ENCODE measurements at regions not wholly inside any gene's neighbourhood (a gene's known extent, or its start where the extent isn't known, plus 50 kb on each side); places are given as distances from the start of the nearest gene placed in this dataset.

- ATAC-seq (ENCODE audit: low FRiP score in 2 of 2) (no peak), DNase-seq (no peak)
- no peak overlapping the region for H3K27ac ChIP-seq
- WGBS, 2 donors = 91 to 96% methylated on average over 3 of the region's 3 CpGs
- H3K4me3 ChIP-seq = no peak overlapping the region
- TF ChIP-seq POLR2A (IDR thresholded peaks at IDR 0.05) (no peak), EP300 (IDR thresholded peaks at IDR 0.05) (no peak), CTCF (IDR thresholded peaks at IDR 0.05) (no peak), POLR2AphosphoS5 (IDR thresholded peaks at IDR 0.05) (no peak)
- peaks cover 0 to 10% (median 0%) of the 10 kb centered on the region in 4 donors for H3K9me3 ChIP-seq
- H3K4me1 ChIP-seq = no peaks in the 10 kb centered on the region
- no peaks in the 10 kb centered on the region for H3K36me3 ChIP-seq
- H3K27me3 ChIP-seq = no peaks in the 10 kb centered on the region
Observed at GRCh38 chr3:6039971-6040370, 820.9 kb upstream of the GRM7 start.

GRCh38 chr3:6041894-6042293 lies 819.0 kb upstream of the GRM7 start:
- H3K4me3 ChIP-seq = no peak overlapping the region
- 54 to 71% methylated on average over 1 of the region's 1 CpG for WGBS, 2 donors
- no peak overlapping the region for H3K27ac ChIP-seq
- no peaks in the 10 kb centered on the region for H3K27me3 ChIP-seq
- no peaks in the 10 kb centered on the region for H3K4me1 ChIP-seq
- TF ChIP-seq EP300 (IDR thresholded peaks at IDR 0.05) = no peak
- no peak for TF ChIP-seq POLR2AphosphoS5 (IDR thresholded peaks at IDR 0.05)
- TF ChIP-seq POLR2A (IDR thresholded peaks at IDR 0.05) = no peak
- no peak for TF ChIP-seq CTCF (IDR thresholded peaks at IDR 0.05)
- DNase-seq (no peak), ATAC-seq (ENCODE audit: low FRiP score in 2 of 2) (no peak)
- H3K36me3 ChIP-seq = no peaks in the 10 kb centered on the region
- peaks cover 0 to 10% (median 4%) of the 10 kb centered on the region in 4 donors for H3K9me3 ChIP-seq

DNA sequence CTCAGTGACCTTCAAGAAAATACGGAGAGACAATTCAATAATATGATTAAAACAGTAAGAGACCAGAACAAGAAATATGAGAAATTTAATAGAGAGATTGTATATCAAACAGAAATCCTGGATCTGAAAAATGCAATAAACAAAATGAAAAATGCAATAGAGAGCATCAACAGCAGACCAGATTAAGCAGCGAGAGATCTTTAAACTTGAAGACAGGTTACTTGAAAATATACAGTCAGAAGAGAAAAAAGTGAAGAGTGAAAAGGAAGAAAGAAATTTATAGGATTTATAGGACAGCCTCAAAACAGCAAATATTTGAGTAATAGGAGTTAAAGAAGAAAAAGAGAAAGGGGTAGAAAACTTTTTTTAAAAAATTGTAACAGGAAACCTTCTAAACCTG lies 813.9 kb upstream of the GRM7 start:
- Histone ChIP-seq H3K4me1 (no peaks in the 10 kb centered on the region), H3K9me3 (peaks cover 0 to 21% (median 2%) of the 10 kb centered on the region in 4 donors), H3K4me3 (no peak overlapping the region), H3K36me3 (no peaks in the 10 kb centered on the region), H3K27me3 (no peaks in the 10 kb centered on the region), H3K27ac (no peak overlapping the region)
- no peak for DNase-seq
- 90 to 93% methylated on average over 2 of the region's 2 CpGs for WGBS, 2 donors
- TF ChIP-seq POLR2AphosphoS5 (IDR thresholded peaks at IDR 0.05) (no peak), POLR2A (IDR thresholded peaks at IDR 0.05) (no peak), EP300 (IDR thresholded peaks at IDR 0.05) (no peak), CTCF (IDR thresholded peaks at IDR 0.05) (no peak)
- no peak for ATAC-seq (ENCODE audit: low FRiP score in 2 of 2)

GRCh38 chr3:6060251-6060650 lies 800.7 kb upstream of the GRM7 start:
- ATAC-seq (ENCODE audit: low FRiP score in 2 of 2) (no peak), DNase-seq (no peak)
- 77 to 86% methylated on average over 1 of the region's 1 CpG for WGBS, 2 donors
- H3K9me3 ChIP-seq = no peaks in the 10 kb centered on the region
- H3K27me3 ChIP-seq = no peaks in the 10 kb centered on the region
- no peaks in the 10 kb centered on the region for H3K36me3 ChIP-seq
- H3K4me3 ChIP-seq = no peak overlapping the region
- TF ChIP-seq POLR2AphosphoS5 (IDR thresholded peaks at IDR 0.05) = no peak
- TF ChIP-seq POLR2A (IDR thresholded peaks at IDR 0.05) = no peak
- no peak for TF ChIP-seq EP300 (IDR thresholded peaks at IDR 0.05)
- no peak for TF ChIP-seq CTCF (IDR thresholded peaks at IDR 0.05)
- H3K4me1 ChIP-seq = no peaks in the 10 kb centered on the region
- no peak overlapping the region for H3K27ac ChIP-seq
